ENCODE measurements at regions not wholly inside any gene's neighbourhood (a gene's known extent, or its start where the extent isn't known, plus 50 kb on each side); places are given as distances from the start of the nearest gene placed in this dataset.

DNA sequence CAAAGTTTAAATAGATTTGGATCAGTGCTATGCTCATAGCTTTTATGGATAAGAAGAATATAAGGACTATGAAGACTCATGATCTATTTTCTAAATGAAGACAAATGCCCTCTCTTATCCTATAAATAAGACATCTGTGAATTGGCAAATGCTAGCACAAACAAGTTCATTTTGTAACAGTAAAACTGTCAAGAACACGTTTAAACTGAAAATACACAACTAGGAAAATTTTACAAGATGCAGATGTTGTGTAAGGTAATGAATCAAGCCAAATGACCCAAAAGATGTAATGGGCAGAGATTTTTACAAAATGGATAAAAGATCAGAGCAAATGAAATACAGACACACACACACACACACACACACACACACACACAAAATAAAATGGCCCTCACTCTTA lies 180.5 kb downstream of the MOXD1 start:
- DNase-seq (ENCODE audit: extremely low spot score): no peak
- H3K36me3 ChIP-seq: no peaks in the 10 kb centered on the region
- no peaks in the 10 kb centered on the region for H3K27me3 ChIP-seq
- TF ChIP-seq POLR2A (IDR thresholded peaks at IDR 0.05; ENCODE audit: low read depth): no peak
- TF ChIP-seq POLR2AphosphoS5 (IDR thresholded peaks at IDR 0.05): no peak
- TF ChIP-seq, protein P1, sequence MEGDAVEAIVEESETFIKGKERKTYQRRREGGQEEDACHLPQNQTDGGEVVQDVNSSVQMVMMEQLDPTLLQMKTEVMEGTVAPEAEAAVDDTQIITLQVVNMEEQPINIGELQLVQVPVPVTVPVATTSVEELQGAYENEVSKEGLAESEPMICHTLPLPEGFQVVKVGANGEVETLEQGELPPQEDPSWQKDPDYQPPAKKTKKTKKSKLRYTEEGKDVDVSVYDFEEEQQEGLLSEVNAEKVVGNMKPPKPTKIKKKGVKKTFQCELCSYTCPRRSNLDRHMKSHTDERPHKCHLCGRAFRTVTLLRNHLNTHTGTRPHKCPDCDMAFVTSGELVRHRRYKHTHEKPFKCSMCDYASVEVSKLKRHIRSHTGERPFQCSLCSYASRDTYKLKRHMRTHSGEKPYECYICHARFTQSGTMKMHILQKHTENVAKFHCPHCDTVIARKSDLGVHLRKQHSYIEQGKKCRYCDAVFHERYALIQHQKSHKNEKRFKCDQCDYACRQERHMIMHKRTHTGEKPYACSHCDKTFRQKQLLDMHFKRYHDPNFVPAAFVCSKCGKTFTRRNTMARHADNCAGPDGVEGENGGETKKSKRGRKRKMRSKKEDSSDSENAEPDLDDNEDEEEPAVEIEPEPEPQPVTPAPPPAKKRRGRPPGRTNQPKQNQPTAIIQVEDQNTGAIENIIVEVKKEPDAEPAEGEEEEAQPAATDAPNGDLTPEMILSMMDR (IDR thresholded peaks at IDR 0.05): no peak
- TF ChIP-seq EP300 (IDR thresholded peaks at IDR 0.05): no peak
- WGBS: 28% methylated on average over 1 of the region's 1 CpG
- peaks cover 0 to 4% (median 0%) of the 10 kb centered on the region in 4 donors for H3K9me3 ChIP-seq
- H3K4me3 ChIP-seq: no peak overlapping the region
- H3K27ac ChIP-seq (replicated peaks in 1 of 4): no peak overlapping the region
- intact Hi-C loops (cut with DNase I): no loop called here
- H3K4me1 ChIP-seq: peaks cover 0 to 9% (median 2%) of the 10 kb centered on the region in 4 donors

DNA sequence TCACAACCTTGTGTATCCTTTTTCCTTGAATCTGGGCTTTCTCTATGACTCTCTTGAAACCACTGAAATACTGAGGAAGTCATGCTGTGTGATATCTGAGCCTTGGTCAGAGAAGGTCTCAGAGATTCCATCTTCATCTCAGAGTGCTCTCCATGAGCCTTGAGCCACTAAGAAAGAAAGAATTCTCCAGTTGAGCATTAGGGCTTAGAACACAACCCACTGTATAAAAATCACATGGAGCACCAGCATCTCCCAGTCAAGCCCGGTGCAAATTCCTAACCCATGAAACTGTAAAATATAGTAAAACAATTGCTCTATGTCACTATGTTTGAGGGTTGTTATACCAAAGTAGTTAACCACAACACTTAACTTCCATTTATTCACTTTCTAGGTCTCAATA lies 181.4 kb downstream of the MOXD1 start:
- intact Hi-C loops (cut with DNase I): no loop called here
- Histone ChIP-seq H3K27ac (replicated peaks in 1 of 4) (no peak overlapping the region), H3K9me3 (no peaks in the 10 kb centered on the region), H3K4me1 (peaks cover 0 to 9% (median 2%) of the 10 kb centered on the region in 4 donors), H3K4me3 (no peak overlapping the region), H3K36me3 (no peaks in the 10 kb centered on the region), H3K27me3 (no peaks in the 10 kb centered on the region)
- no peak for TF ChIP-seq POLR2AphosphoS5 (IDR thresholded peaks at IDR 0.05)
- TF ChIP-seq, protein P1 (IDR thresholded peaks at IDR 0.05): no peak
- WGBS: 85% methylated on average over 1 of the region's 1 CpG
- no peak for DNase-seq (ENCODE audit: extremely low spot score)

DNA sequence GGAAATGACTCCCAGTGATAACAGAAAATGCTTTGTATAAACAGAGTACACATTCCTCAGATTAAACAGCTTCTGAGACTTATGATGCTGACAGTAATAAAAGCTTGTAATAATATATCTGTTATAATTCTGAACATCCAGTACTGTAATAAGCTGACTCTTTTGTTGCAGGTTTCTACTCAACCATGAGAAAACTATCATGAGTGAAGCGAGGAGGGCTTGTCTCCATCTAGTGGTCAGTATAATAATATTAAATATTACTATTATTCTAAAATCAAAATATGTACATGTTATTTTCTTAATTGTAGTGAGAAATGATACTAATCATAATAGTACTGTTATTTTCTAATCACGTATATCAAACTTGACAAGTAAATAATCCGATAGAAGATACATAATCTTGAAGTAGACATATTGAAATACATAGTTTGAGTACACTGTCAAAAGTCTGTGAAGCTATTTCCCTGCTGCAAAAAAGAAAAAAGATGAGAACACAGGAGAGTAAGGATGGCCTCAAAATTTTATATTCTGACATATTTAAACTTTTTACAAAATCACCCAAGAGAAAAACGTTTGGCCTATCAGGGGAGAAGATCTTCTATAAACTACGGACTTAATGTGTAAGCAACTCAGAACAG lies 183.1 kb downstream of the MOXD1 start:
- 53% methylated on average over 5 of the region's 5 CpGs for WGBS
- no peak for DNase-seq (ENCODE audit: extremely low spot score)
- Histone ChIP-seq H3K27me3 (no peaks in the 10 kb centered on the region), H3K4me1 (peaks cover 0 to 9% (median 2%) of the 10 kb centered on the region in 4 donors), H3K4me3 (no peak overlapping the region), H3K9me3 (no peaks in the 10 kb centered on the region), H3K27ac (replicated peaks in 1 of 4) (no peak overlapping the region), H3K36me3 (no peaks in the 10 kb centered on the region)
- TF ChIP-seq POLR2A (IDR thresholded peaks at IDR 0.05; ENCODE audit: low read depth) (no peak), POLR2AphosphoS5 (IDR thresholded peaks at IDR 0.05) (no peak), EP300 (IDR thresholded peaks at IDR 0.05) (no peak)
- TF ChIP-seq, protein P1 (IDR thresholded peaks at IDR 0.05): peak; percentile 52 to 75 (median 60)
- intact Hi-C loops (cut with DNase I): no loop called here

DNA sequence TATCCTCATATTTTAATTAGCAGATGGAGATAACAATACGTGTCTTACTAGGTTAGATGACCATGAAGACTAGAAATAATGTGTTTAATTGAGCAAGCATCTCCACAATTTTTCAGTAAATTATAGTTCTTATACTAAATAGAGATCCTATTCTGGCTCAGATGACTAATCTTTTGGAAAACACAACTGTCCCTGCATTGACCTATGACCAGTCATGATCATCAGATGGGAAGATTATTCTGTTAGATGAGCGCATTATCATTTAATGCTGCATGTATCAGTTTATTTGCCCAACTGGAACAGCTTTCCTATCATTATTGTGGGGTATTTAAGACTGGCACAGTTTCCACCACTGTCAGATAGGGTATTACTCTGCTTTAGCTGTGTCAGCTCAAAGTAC lies 185.5 kb downstream of the MOXD1 start:
- DNase-seq (ENCODE audit: extremely low spot score): no peak
- no peak overlapping the region for H3K4me3 ChIP-seq
- peaks cover 0 to 9% (median 2%) of the 10 kb centered on the region in 4 donors for H3K4me1 ChIP-seq
- no peaks in the 10 kb centered on the region for H3K27me3 ChIP-seq
- no peaks in the 10 kb centered on the region for H3K9me3 ChIP-seq
- no peak overlapping the region for H3K27ac ChIP-seq (replicated peaks in 1 of 4)
- TF ChIP-seq, protein P1 (IDR thresholded peaks at IDR 0.05): no peak
- no peak for TF ChIP-seq POLR2A (IDR thresholded peaks at IDR 0.05; ENCODE audit: low read depth)
- TF ChIP-seq EP300 (IDR thresholded peaks at IDR 0.05): no peak
- TF ChIP-seq POLR2AphosphoS5 (IDR thresholded peaks at IDR 0.05): no peak
- WGBS: 84% methylated on average over 2 of the region's 2 CpGs
- H3K36me3 ChIP-seq: no peaks in the 10 kb centered on the region
- intact Hi-C loops (cut with DNase I): loop anchor here (2.0 kb wide), 1 partner anchor 289 kb away; no protein-coding TSS in a partner anchor

DNA sequence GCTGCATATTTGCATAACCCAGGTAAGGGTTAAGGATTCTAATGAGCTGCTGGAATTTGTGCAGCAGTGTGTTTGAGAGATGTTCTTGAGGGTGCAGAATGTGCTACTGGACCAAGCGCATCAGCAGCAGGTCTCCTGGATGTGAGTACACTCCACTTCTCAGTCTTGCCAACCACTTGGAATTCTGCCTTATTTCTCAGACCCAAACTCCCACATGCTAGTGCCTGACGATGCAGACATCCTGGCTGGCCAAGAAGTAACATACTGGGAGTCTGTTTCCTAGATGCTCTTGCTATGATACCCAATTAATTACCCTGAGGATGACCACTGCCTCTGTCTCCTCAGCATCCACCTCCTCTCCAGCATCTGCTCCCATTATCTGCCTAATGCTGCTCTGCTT lies 186.6 kb downstream of the MOXD1 start:
- Histone ChIP-seq H3K4me1 (peaks cover 0 to 9% (median 2%) of the 10 kb centered on the region in 4 donors), H3K4me3 (no peak overlapping the region), H3K36me3 (no peaks in the 10 kb centered on the region), H3K27me3 (no peaks in the 10 kb centered on the region), H3K27ac (replicated peaks in 1 of 4) (no peak overlapping the region), H3K9me3 (no peaks in the 10 kb centered on the region)
- TF ChIP-seq, protein P1 (IDR thresholded peaks at IDR 0.05): no peak
- no peak for TF ChIP-seq POLR2AphosphoS5 (IDR thresholded peaks at IDR 0.05)
- no peak for TF ChIP-seq EP300 (IDR thresholded peaks at IDR 0.05)
- no peak for TF ChIP-seq POLR2A (IDR thresholded peaks at IDR 0.05; ENCODE audit: low read depth)
- WGBS: 44% methylated on average over 2 of the region's 2 CpGs
- intact Hi-C loops (cut with DNase I): no loop called here
- no peak for DNase-seq (ENCODE audit: extremely low spot score)

Measured in esophagus muscularis mucosa (tissue), 4 donors.